ENCODE measurements at regions not wholly inside any gene's neighbourhood (a gene's known extent, or its start where the extent isn't known, plus 50 kb on each side); places are given as distances from the start of the nearest gene placed in this dataset.

- no peak overlapping the region for H3K4me3 ChIP-seq (replicated peaks in 1 of 3; ENCODE audit: insufficient read depth in 1 of 3, low read depth in 2 of 3, low read length in 3 of 3)
- H3K4me1 ChIP-seq (ENCODE audit: insufficient read depth, low read length): no peaks in the 10 kb centered on the region
- no peak overlapping the region for H3K9ac ChIP-seq (ENCODE audit: insufficient read depth, low read depth, low read length)
- DNase-seq (ENCODE audit: low spot score): no peak
- CTCF ChIA-PET (ENCODE audit: low intra/inter-chr PET ratio, low total read pairs): no interaction called here
- ATAC-seq: no peak
- no peak overlapping the region for H2AFZ ChIP-seq (ENCODE audit: low read length)
- no peak overlapping the region for H3K4me2 ChIP-seq (ENCODE audit: low read depth, low read length)
- no peak for TF ChIP-seq PHF21A (CRISPR knock-in tag; IDR thresholded peaks at IDR 0.05)
- no peak for TF ChIP-seq STAG1 (CRISPR knock-in tag; IDR thresholded peaks at IDR 0.05)
- no peak for TF ChIP-seq LBX2 (CRISPR knock-in tag; IDR thresholded peaks at IDR 0.05; ENCODE audit: borderline replicate concordance)
- no peak for TF ChIP-seq RBM39 (IDR thresholded peaks at IDR 0.05; ENCODE audit: low read depth, low read length, poor library complexity, severe bottlenecking)
- no peak for TF ChIP-seq MAFK (conservative IDR thresholded peaks at IDR 0.05 in 1 of 2, IDR thresholded peaks at IDR 0.05 in 1 of 2; ENCODE audit: low read length in 2 of 2)
- no peak for TF ChIP-seq BRD4 (CRISPR knock-in tag; IDR thresholded peaks at IDR 0.05)
- TF ChIP-seq KLF9 (CRISPR knock-in tag; IDR thresholded peaks at IDR 0.05; ENCODE audit: low read depth): no peak
- no peak for TF ChIP-seq KDM5A (IDR thresholded peaks at IDR 0.05; ENCODE audit: borderline replicate concordance, low read length)
- no peak for TF ChIP-seq ZNF362 (CRISPR knock-in tag; IDR thresholded peaks at IDR 0.05; ENCODE audit: borderline replicate concordance)
- TF ChIP-seq FIP1L1 (IDR thresholded peaks at IDR 0.05; ENCODE audit: borderline replicate concordance, insufficient read depth, low read depth, low read length): no peak
- TF ChIP-seq ZBTB34 (CRISPR knock-in tag; IDR thresholded peaks at IDR 0.05): no peak
- no peak for TF ChIP-seq ZNF879 (CRISPR knock-in tag; IDR thresholded peaks at IDR 0.05)
- TF ChIP-seq ZSCAN21 (CRISPR knock-in tag; IDR thresholded peaks at IDR 0.05; ENCODE audit: borderline replicate concordance): no peak
- no peak for TF ChIP-seq MLXIP (CRISPR knock-in tag; IDR thresholded peaks at IDR 0.05; ENCODE audit: borderline replicate concordance)
- no peak for TF ChIP-seq ZNF781 (CRISPR knock-in tag; IDR thresholded peaks at IDR 0.05; ENCODE audit: borderline replicate concordance, not compliant biosample characterization)
- no peak for TF ChIP-seq IRF2 (CRISPR knock-in tag; IDR thresholded peaks at IDR 0.05)
- TF ChIP-seq NFE2L2 (IDR thresholded peaks at IDR 0.05; ENCODE audit: low read length): no peak
- TF ChIP-seq HOXA9 (CRISPR knock-in tag; IDR thresholded peaks at IDR 0.05; ENCODE audit: borderline replicate concordance): no peak
- no peak for TF ChIP-seq NFIB (CRISPR knock-in tag; IDR thresholded peaks at IDR 0.05; ENCODE audit: borderline replicate concordance)
- H4K20me1 ChIP-seq (ENCODE audit: insufficient read depth, low read length): no peaks in the 10 kb centered on the region
- no peak overlapping the region for H3K27ac ChIP-seq (ENCODE audit: extremely low read length, insufficient read depth, low read length)
- BruUV-seq (replicated peaks): no TSS peak
- H3K9me3 ChIP-seq (ENCODE audit: low read length): no peaks in the 10 kb centered on the region
- in situ Hi-C loops (cut with HindIII; ENCODE audit: extremely low pct_ligation_motif_present, low pct_unique_long_range_greater_than_20kb): no loop called here
- intact Hi-C loops (cut with micrococcal nuclease; ENCODE audit: unreplicated experiment): no loop called here
- POLR2A ChIA-PET: no interaction called here
- no peaks in the 10 kb centered on the region for H3K27me3 ChIP-seq (ENCODE audit: control insufficient read depth in 1 of 2, insufficient read depth in 2 of 2, low read length in 2 of 2)
- no peaks in the 10 kb centered on the region for H3K79me2 ChIP-seq (ENCODE audit: insufficient read depth, low read length)
- no peak for FAIRE-seq
- no peaks in the 10 kb centered on the region for H3K36me3 ChIP-seq (replicated peaks in 1 of 2; ENCODE audit: control insufficient read depth in 1 of 2, insufficient read depth in 2 of 2, low read length in 2 of 2)
- WGBS (ENCODE audit: low lambda C conversion rate): 0% methylated on average over 2 of the region's 2 CpGs
These were observed 572.1 kb upstream of the BRINP3 start for GRCh38 chr1:191049781-191050180.

All from HepG2 (cell line).